ENCODE measurements at regions not wholly inside any gene's neighbourhood (a gene's known extent, or its start where the extent isn't known, plus 50 kb on each side); places are given as distances from the start of the nearest gene placed in this dataset.

DNA sequence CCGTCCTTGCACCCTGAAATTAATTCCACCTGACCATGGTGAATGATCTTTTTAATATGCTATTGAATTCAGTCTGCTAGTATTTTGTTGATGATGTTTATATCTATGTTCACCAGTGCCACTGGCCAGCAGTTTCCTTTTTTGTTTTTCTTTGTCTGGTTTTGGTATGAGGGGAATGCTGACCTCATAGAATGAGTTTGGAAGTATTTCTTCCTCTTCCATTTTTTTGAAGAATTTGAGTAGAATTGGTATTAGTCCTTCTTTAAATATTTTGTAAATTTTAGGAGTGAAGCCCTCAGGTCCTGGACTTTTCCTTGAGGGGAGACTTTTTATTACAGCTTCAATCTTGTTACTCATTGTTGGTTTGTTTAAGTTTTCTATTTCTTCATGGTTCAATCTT, 231.6 kb downstream of the MRPL39 start:
- DNase-seq (ENCODE audit: low spot score): no peak

DNA sequence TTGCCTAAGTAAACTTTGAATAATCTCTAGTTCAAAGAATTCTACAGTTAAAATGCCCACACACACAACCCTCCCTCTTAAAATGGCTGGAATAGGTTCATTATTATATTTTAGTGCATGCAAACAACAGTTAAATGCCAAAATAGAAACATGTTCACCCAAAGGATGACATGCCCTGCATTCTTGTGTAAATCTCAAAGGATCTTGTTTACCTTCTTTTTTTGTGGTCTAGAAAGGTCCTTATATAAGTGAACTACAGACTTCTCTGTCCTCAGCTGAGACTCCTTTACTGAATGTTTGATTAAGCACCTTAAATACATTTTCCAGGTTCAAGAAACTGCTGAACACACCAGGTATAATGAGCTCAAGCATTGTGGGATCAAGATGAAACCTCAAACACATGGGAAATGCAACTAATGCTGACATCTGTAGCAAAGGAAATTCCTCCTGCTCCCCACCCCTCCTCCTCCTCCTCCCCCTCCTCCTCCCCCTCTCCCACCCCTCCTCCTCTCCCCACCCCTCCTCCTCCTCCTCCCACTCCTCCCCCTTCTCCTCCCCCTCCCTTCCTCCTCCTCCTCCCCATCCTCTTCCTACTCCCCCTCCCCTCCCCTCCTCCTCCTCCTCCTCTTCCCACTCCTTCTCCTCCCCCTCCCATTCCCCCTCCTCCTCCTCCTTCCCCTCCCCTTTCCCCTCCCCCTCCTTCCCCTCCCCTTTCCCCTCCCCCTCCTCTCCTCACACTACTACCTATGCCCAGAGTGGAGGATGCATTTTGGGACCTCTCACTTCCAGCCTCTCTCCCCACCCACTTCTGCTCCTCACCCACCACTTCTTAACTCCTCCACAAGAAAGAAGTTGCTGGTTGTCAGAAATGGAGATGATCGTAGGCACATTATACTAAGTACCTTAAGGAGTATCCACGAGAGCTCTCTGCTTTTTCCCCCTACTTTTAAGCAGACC, 233.9 kb downstream of the MRPL39 start:
- DNase-seq (ENCODE audit: low spot score): no peak

DNA sequence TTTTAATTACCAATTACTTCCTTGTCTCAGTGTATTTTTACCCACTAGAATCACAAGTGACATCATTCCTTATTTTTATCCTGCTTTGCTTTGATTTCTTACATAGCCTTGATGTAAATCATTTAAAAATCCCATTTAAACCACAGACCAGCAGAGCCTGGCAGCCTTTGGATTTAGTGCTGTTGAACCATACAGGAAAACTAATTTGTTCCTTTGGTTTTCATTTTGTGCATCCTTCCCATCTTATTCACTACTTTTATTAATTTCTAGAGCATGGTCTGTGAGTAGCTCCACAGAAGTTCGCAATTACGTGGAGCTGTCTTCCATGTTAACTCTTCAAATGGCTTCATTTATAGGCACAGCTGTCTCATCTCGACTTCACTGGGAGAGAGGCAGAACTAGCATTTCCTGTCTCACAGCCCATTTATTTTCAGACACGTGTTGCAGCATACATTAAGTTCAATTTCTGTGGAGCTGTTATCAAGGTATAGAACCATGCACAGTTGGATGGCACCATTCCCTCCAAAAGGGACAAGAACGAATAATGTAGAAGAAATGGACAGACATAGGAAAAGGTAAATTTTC, 235.3 kb downstream of the MRPL39 start:
- no peak for DNase-seq (ENCODE audit: low spot score)

DNA sequence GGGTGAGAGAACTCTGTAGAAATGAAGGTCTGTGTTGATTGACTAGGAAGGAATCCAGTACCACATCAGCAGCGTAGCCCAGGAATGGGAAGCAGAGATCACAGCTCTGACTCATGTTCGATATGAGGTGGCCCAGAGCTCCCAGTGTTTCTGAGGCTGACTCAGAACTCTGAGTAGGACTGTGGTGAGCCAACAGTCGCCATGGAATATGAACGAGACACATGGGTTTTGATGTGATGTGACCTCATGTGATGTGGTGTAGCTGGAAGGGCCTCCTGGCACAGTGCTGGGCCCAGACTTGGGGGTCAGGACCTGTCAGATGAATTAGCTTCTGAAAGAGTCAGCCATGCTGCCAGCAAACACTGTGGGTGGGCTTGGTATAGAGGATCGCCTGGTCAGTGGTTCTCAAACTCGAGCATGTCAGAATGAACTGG, 237.0 kb downstream of the MRPL39 start:
- no peak for DNase-seq (ENCODE audit: low spot score)

DNA sequence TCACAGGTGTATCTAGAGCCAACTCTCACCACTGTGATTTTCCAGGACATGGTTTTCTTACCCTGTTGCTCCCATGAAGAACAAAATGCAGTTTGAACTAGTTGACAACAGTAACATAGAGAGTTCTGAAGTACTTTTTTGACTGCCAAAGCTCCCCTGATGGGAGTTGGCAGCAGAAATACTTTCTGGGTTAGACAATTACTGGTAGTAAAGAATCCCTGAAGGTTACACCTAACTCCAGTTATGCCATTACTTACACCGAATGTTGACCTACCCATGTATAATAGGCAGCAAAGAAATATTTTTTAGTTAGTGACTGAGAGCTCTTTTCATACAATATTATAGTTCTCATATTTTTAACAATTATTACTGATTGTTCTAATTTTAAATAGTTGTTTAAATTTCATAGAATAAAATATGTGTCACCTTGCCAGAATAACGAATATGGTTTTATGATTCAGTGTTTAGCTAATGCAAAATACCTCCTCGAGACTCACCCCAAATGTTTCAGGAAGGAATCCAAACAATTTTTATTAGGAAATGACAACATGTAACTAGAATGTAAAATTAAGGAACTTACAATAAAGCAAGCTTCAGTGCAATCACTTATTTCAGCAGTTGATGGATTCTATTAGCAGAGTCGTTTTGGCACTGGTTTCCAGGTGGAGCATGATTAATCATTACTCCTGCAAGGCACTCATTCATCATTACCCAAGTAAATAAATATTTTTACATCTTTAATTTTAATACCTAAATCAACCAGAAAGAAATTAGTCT, 237.6 kb downstream of the MRPL39 start:
- no peak for DNase-seq (ENCODE audit: low spot score)

DNA sequence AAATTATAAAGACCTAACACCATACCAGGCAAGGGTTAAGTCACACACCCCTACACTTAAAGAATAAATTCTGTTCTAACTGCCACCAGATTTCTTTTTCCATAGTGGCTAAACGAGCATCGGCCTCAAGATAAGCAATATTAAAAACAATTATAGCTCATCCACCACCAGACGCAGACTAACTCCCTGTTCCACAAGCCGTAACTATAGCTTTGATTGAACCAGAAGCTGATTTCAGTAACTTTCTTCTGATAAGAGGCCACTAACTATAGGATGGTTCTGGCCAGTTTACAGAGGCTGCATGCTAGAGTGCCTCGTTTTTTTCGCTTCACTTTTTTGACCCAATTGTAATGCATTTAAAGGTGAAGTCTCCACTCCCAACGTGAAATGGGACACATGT, 238.8 kb downstream of the MRPL39 start:
- no peak for DNase-seq (ENCODE audit: low spot score)

DNA sequence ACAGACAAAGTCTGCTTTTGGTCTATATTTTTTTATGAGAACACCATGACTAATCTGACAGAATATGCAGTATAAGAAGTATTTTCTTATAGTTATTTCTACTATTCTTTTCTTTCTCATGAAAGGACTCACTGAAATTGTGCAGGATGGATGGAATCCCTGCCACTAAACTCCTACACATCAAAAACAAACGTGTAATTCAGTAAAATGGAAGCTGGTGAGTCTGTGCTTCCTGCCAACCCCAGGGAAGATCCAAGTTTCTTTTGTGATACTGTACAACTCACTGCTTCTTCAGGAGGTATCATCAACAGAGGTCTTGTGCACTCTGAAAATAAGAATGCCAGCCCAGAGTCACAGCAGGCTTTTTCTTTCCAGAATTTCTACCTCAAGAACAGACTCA, 241.2 kb downstream of the MRPL39 start:
- DNase-seq (ENCODE audit: low spot score): no peak

DNA sequence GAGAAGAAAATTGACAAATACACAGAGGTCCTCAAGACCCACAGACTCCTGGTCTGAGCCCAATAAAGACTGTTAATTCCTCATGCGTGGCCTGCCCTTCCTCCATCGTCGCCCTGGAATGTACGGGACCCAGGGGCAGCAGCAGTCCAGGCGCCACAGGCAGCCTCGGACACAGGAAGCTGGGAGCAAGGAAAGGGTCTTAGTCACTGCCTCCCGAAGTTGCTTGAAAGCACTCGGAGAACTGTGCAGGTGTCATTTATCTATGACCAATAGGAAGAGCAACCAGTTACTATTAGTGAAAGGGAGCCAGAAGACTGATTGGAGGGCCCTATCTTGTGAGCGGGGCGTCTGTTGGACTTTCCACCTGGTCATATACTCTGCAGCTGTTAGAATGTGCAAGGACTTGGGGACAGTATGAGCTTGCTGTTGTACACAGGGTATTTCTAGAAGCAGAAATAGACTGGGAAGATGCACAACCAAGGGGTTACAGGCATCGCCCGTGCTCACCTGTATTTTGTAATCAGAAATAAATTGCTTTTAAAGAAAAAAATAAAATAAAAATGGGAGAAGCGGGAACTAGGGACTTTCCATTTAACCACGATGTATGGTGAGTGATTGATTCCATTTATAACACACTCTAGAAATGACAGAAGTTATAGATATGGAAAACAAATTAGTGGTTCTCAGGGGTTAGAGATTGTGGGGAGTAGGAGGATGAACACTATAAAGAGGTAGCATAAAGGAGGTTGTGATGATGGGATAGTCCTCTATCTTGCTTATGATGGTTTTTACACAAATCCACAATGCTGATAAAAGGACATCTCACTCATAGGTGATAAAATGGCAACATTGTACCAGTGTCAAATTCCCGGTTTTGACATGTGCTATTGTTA, 244.7 kb downstream of the MRPL39 start:
- no peak for DNase-seq (ENCODE audit: low spot score)

DNA sequence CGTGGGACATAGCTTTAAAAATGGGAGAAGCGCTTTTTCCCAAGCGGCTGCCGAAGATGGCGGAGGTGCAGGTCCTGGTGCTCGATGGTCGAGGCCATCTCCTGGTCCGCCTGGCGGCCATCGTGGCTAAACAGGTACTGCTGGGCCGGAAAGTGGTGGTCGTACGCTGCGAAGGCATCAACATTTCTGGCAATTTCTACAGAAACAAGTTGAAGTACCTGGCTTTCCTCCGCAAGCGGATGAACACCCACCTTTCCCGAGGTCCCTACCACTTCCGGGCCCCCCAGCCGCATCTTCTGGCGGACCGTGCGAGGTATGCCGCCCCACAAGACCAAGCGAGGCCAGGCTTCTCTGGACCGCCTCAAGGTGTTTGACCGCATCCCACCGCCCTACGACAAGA, 245.5 kb downstream of the MRPL39 start:
- DNase-seq (ENCODE audit: low spot score): no peak

DNA sequence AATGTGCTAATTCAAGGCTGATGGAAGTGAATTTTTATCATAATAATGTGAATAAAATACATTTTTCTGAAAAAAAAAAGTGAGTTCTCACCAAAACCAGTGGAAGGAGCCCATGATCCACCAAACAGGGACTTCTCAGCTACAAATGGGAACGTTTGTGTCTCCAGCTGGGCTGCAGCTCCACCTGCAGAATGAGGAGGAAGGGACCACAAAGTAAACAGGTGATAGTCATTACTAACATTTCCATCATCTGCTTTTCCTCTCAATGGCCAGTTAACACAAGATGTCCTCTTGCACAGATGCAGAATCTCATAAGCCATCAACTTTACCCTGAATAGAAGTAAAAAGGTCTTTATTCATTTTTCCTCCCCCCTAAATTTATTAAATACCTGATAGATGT, 246.2 kb downstream of the MRPL39 start:
- no peak for DNase-seq (ENCODE audit: low spot score)

DNA sequence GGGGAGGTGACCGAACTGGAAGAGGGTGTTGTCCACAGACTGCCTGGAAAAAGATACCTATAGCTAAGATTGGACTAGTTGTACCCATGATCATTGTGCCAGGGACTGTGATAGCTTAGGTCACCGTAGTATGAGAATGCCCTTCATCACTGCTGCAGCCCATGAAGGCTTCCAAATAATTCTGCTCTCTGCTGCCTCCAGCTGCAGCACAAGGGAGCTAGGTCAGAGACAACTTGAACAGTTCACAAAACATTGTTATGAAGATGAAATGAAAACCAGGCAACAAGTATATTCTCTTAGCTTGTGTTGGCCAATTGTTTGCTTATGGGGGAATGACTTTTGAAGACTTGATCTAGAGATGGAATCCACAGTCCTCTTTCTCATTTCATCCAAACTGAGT, 246.7 kb downstream of the MRPL39 start:
- no peak for DNase-seq (ENCODE audit: low spot score)

DNA sequence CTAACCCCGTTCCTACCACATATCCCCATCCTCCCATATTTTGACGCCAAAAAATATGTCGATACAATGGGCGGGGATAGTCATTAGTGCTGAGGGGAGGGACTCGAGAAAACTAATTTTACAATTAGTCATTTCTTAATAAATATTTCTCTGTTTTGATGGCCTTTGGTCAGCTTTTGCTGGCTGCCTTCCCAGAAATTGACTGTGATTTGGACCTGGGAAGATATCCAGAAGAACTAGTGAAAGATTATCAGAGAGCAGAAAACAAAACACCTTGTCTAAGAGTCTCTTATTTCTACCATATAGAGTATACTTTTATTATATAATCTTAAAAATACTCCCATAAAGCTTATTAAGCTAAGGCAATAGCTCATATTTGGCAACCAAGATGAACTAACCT, 247.6 kb downstream of the MRPL39 start:
- DNase-seq (ENCODE audit: low spot score): no peak

DNA sequence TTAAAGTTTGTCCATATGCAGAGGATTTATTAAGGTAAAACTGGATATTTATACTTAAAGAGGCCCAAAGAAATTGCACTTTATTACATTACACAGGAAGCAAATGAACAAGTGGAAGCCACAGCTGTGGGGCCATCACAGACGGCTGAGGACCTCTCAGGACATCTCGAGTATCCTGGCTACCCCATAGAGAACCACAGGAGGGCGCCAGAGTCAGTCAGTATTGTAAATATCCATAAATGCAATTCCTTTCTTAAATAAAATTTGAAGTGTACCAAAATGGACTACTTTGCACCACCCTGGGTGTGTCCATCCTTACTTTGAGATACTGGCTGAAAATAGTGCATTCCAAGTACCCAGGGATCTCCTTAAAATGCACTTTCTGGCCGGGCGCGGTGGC, 257.2 kb downstream of the MRPL39 start:
- DNase-seq (ENCODE audit: low spot score): no peak

DNA sequence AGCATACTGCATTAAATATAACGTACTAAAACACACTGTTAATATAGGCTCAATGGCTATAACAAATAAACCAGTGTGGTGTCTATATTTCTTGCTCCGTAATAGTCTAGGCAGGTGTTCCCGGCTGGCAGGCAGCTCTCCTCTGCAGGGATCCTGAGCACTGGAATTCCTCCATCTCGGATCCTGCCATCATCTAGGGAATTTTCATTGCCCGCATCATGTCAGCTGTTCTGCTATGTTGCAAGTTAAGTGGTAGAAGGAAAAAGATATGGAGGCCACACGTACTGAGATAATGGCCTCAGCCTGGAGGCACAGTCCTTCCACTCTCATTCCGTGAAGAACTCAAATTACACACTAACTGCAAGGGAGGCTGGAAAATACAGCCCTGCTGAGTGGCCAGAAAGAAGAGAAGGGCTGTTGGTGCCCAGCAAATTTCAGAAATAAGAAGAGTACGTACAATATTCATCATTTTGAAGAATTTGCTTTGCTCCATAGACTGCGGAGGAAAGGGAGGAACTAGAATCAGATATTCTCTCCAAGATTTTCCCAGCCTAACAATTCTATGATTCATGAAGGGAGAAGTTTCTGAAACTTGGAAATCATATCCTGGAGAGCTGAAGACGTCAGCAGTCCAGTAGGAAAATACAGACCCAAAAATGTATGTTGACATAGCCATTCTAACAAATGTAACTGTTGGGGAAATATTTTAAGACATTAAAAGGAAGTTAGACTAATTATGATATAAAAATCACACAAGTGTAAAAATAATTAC, 263.3 kb downstream of the MRPL39 start:
- no peak for DNase-seq (ENCODE audit: low spot score)

DNA sequence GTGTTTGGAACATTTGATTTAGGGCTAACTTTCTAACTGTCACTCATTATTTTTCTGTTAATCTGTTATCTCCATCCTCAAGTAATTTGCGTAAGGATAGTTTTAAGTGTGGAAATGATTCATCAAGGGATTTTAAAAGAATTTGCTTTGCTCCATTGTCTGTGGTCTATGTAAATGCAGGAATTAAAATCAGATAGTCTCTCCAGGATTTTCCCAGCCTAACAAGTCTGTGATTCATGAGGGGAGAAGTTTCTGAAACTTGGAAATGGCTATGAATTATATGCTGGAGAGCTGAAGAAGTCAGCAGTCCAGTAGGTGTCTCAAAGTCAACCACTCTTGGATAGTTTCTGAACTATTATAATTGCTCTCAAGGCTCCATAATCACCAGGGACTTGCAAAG, 264.5 kb downstream of the MRPL39 start:
- DNase-seq (ENCODE audit: low spot score): no peak

DNA sequence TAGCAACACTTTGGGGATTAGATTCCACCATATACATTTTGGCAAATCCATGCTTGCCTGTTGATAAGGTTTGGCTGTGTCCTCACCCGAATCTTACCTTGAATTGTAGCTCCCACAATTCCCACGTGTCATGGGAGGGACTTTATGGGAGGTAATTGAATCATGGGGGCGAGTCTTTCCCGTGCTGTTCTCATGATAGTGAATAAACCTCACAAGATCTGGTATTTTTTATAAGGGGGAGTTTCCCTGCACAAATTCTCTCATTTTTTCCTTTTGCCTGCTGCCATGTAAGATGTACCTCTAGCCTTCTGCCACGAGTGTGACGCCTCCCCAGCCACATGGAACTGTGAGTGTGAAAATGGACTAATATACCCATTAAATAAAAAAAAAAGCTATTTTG, 265.3 kb downstream of the MRPL39 start:
- DNase-seq (ENCODE audit: low spot score): no peak

DNA sequence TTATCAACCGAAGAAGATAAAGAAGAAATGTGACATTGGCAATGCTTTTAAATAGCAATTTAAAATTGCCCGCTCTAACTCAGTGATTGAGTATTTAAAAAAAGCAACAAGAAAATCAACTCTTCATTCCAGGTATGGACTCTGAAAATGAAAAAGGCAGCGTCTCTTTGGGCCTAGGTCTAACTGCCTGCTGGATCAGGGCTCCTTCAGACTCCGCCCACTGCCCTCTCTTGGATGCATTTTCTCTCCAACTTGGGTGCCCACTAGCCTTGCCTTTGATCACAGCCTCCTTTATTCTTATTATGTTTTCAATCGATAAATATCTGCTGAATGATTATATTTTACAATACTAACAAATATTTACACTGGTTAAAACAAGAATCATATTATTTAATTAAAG, 268.9 kb downstream of the MRPL39 start:
- DNase-seq (ENCODE audit: low spot score): no peak

DNA sequence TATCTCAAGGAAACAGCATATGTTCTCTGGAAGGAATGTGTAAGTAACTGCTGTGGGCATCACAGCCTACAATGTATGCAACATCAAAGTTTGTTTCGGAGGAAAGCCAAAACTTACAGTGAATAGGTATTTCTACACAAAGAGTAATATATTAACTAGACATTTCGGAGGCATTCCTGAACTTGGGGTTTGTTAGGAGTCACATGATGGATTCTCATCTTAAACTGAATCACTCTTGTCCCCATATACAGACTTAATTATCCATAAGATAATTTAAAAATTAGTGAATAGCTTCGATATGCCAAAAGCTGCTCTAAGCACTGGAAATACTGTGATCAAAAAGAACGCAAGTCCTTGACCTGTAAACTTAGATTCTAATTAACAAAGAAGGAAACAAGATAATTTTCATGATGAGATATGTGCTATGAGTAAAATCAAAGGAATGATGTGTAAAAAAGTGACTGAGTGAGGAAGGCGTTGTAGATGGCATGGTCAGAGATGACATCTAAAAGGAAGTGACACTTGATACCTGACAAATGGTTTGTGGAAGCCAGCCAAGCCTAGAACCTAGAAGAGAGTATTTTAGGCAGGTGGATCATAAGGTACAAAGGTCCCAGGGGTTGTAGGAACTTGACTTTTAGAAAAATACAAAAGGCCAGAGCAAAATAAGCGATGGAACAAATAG, 273.1 kb downstream of the MRPL39 start:
- DNase-seq (ENCODE audit: low spot score): no peak

DNA sequence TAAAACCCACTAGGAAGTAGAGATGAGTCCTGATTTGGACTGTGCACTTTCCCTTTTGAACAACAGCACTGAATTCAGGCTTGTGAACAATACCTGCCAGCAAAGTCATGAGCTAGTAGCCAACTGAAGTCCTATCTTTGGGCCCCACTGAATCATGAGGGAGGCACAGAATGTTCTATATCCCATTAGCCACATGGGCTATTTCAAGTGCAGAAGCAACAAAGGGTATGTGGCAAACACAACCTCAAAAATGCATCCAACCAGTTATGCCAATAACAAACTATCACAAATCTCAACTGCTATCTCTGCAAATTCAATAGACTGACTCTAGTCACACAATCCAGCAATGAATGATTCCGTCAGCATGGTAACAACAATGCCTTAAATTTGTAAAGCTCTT, 276.0 kb downstream of the MRPL39 start:
- DNase-seq (ENCODE audit: low spot score): no peak

DNA sequence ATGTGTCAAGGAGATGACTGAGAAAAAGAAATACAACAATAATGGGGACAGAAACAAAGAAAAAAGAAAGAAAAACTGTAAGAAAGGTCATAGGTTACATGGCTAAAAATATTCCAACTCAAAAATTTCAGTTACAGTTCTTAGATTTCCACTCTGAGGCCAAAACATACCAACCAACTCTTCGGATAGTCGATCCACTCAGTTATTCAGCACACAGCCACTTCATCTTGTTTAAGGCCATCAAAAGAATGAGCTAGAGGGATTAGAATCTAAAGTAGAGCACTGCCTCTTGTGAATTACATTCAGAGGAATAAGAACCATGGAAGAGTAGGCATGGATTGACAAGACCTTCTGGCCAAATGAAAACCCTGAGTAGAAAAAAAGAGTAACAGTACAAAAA, 277.0 kb downstream of the MRPL39 start:
- DNase-seq (ENCODE audit: low spot score): no peak
